ENCODE measurements at regions not wholly inside any gene's neighbourhood (a gene's known extent, or its start where the extent isn't known, plus 50 kb on each side); places are given as distances from the start of the nearest gene placed in this dataset.

DNA sequence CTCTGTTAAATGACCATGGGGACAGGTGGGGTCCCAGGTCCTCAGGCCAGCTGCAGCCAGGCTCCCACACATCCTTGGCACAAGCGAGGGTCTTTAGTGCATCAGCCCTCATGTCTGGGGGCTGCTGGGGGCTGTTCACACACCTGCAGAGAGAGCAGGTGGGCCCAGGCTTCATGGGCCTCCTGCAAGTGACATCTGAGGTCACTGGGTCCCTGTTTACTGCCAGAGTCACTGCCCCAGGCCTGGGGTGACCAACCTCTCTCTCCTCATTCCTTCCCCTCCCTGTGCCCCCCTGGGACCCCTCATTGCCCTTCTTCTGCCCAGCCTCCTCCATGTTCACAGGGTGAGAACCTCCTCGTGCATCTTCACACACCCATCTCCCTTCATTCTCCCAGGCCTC lies 92.4 kb downstream of the RTL6 start:
- intact Hi-C loops (cut with DNase I): no loop called here
- no peak for DNase-seq

- DNase-seq: no peak
Observed at GRCh38 chr22:44404341-44405020, 91.7 kb upstream of the SHISAL1 start.

DNA sequence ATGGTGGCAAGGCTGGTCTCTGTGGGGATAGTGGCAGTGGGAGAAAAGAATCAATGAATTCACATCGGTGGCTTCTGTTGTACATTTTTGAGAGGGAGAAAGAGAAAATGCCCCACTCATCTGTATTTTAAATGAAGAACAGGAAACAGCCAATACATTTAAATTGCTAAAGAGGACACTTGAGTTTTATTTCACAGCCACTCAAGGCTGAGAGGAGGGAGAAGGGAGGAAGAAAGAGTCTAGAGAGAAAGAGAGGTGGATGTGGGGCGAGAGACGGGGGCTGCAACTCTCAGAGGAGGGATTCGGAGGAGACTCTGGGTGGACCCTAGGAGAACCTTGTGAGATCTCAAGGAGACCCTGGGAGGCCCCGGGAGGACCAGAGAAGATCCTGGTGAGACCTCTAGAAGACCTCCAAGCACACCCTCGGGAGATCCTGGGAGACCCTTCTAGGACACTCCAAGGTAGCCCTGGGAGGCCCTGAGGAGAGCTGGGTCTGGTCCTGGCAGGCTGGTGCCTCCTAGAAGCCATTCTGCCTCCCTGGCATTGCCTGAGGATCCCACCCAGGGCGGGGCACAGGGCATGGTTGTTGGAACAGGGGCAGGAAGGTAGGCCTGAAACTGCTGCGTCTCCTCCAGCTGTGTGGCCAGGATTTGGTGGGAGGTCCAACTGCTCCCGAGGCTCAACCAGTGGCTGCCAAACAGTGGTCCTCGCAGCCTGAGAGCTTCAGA lies 91.0 kb upstream of the SHISAL1 start:
- intact Hi-C loops (cut with DNase I): no loop called here
- DNase-seq: no peak

More at GRCh38 chr22:44404341-44405020, 91.7 kb upstream of the SHISAL1 start:
- intact Hi-C loops (cut with DNase I): no loop called here

- DNase-seq: peak in 2 of 42 donors; percentile 1 to 3
- intact Hi-C loops (cut with DNase I): no loop called here
Observed at GRCh38 chr22:44403166-44403565, 90.4 kb upstream of the SHISAL1 start.

DNA sequence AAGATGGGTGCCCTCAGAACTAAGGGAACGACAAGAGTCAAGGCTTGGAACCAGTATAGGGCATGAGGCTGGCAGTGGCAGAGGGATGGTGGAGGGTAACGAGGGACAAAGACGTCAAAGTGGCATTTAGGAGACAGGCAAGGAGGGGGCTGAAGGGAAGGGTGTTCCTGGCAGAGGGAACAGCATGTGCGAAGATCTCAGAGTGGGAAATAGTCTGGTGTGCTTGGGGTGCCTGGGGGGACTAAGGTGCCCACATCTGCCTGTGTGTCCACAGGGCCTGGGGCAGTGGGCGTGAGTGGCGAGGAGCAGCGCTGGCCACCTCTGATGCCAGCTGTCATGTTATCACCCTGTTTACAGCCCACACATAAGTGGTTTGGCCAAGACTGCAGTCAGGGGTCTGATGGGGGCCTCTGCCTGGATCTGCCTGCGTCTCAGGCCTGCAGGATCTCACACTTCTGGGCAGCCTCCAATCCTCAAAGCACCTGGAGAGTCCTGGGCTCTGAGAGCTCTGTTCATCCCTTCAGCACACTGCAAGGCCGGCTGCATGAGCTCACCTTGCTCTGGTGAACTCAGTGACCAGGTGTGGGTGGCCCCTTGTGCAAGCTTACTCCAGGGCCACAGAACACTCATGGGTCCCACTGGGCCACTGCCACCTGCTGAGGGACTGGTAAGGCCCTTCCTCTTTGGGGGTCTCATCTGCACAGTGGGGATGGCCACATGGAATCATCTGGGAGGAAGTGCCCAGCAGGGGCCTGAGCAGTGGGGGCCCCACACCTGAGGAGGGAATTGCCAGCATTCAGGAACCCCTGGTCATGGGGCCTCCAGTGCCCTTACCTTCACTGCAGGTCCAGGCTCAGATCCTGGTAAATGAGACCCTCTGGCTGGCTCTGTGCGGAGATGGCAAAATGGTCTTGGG lies 89.7 kb upstream of the SHISAL1 start:
- intact Hi-C loops (cut with DNase I): no loop called here
- DNase-seq: peak in 8 of 42 donors; percentile 1 to 21 (median 10)

DNA sequence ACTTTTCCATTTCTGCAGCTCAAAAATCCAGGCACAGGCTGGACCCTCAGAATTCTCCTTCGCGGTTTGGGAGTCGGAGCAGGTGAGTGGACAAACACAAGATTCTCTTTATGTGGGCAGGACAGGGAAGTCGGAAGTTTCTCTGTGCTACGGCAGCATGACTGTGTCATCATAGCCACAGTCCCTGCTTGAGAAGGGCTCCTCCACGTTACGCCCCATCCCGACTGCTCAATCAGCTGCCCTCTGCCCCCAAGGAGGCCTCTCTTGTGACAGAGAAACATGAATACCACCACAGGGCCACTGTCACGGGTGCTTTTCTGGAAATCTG lies 89.0 kb upstream of the SHISAL1 start:
- peak in 6 of 42 donors; percentile 1 to 18 (median 11) for DNase-seq
- intact Hi-C loops (cut with DNase I): no loop called here

DNA sequence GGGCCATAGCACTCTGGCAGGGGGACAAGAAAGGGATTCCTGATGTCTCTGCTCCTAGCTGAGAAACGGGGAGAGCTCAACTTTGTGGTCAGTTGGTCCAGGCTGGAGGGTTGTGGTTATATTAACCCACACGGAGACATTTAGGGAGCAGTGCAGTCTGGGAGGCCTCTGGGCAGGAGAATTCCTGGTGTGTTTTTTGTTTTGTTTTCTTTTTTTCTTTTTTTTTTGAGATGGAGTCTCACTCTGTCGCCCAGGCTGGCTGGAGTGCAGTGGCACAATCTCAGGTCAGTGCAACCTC lies 88.0 kb upstream of the SHISAL1 start:
- intact Hi-C loops (cut with DNase I): no loop called here
- peak in 5 of 42 donors; percentile 1 to 31 (median 7) for DNase-seq

- intact Hi-C loops (cut with DNase I): no loop called here
- peak in 17 of 42 donors; percentile 1 to 36 (median 9) for DNase-seq
Observed at GRCh38 chr22:44399906-44400762, 87.4 kb upstream of the SHISAL1 start.

DNA sequence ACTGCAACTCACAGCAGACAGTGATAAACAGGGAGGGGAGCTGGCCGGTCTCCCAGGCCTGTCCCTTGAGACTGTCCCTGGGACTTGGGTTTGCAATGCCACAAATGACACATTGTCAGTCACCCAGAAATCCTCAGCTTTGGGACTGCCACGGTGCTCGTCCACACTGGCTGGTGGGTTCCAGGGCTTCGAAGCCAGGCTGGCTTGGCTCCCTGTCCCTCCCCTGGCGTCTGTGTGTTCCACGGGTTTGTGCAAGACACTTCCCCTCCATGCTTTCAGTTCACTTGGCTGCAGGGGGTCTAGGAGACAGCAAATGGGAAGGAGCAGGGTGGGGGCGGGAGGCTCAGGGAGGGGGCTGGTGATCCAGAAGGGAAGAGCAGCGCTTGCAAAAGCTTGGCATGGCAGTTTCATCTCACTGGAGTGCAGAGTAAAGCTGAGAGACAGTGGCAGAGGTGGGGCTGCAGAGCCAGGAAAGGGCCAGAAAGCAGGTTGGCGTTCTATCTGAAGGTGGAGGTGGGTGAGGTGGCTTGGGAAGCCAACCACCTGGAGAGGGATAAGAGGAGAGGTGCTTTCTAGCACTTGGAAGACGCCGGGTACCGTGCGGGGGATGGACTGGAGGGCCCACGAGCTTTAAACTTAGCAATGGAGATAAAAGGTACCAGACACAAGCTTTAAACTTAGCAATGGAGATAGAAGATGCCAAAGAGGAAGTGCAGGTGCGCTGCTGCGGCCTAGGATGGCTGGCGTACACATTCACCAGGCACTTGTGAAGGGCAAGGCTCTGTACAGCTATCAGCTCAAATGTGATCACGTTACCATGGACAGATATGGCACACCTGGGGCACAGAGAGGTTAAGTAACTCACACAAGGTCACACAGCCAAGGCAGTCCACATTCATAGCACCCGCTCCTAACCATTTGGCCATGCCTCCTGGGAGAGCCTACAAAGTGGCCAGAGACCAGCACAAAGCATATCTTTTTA lies 86.4 kb upstream of the SHISAL1 start:
- intact Hi-C loops (cut with DNase I): no loop called here

DNA sequence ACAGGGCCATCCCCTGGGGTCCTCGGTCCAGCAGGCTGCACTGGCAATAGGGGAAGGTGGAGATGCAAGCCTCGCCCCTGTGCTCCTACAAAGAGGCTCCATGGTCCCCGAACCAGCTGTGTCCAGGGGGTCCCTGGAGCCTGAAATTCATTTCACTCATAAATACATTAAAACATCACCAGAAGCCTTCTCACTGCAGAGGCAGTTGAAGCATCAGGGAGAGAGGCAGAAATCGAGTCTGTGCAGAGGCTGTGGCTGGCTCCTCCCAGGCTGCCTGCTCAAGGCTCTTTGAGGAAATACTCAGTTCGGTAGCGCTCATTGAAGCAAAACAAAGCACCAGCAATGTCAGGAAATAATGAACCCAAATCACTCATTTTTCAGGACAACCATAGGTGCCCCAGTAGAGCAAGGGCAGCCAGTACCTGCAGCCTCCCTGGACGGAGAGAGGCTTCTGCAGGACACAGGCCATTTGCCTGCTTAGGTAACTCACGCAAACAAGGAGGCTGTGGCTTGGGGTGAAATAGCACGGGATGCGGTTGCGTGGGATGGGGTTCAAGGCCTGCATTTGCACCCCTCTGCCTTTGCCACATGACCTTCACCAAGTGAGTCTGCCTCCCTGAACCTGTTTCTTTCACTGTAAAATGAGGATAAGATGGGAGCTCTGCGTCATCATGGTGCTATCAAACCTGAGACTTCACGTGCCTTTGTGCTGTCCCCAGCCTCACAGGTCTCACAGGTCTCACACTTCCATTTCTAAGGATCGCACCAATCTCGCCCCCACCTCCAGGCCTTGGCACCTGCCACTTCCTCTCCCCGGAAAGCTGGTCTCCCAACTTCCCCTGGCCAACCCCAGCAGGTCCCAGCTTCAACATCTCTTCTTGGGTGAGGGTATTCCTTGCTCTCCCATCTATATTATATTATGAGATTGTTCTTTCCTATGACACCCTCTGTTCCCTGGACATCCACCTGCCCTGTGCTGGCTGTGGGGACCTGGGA lies 84.3 kb upstream of the SHISAL1 start:
- intact Hi-C loops (cut with DNase I): no loop called here
- peak in 18 of 42 donors; percentile 1 to 18 (median 10) for DNase-seq

More for the DNA sequence above, 86.4 kb upstream of the SHISAL1 start:
- peak in 17 of 42 donors; percentile 0 to 24 (median 9) for DNase-seq

GRCh38 chr22:44396021-44396726 lies 83.4 kb upstream of the SHISAL1 start:
- peak in 17 of 42 donors; percentile 0 to 33 (median 2) for DNase-seq
- intact Hi-C loops (cut with DNase I): no loop called here

GRCh38 chr22:44395118-44396005 lies 82.6 kb upstream of the SHISAL1 start:
- DNase-seq: peak in 13 of 42 donors; percentile 1 to 38 (median 10)
- intact Hi-C loops (cut with DNase I): no loop called here

GRCh38 chr22:44394246-44395117 lies 81.7 kb upstream of the SHISAL1 start:
- peak in 9 of 42 donors; percentile 2 to 17 (median 5) for DNase-seq
- intact Hi-C loops (cut with DNase I): no loop called here

GRCh38 chr22:44393066-44393465 lies 80.3 kb upstream of the SHISAL1 start:
- intact Hi-C loops (cut with DNase I): no loop called here
- peak in 4 of 42 donors; percentile 1 to 31 (median 10) for DNase-seq
